SK-N-SH (cell line): ENCODE measurements at regions not wholly inside any gene's neighbourhood (a gene's known extent, or its start where the extent isn't known, plus 50 kb on each side); places are given as distances from the start of the nearest gene placed in this dataset.

Experiments used
- CTCF ChIP-seq: fragments of 200-600 bp; sonication (generic); IDR thresholded peaks from 2 replicates; pipeline ENCODE4 v1.6.1; 2017; ENCODE audit warnings: antibody characterized with exemption, mild to moderate bottlenecking, moderate library complexity
- EZH2phosphoT487 ChIP-seq: fragments of 200-600 bp; sonication (generic); IDR thresholded peaks from 2 replicates; pipeline ENCODE4 v1.6.1; 2017; ENCODE audit warnings: low read depth, mixed run types, mild to moderate bottlenecking, antibody characterized with exemption, moderate library complexity, borderline replicate concordance
- SIN3A ChIP-seq: IDR thresholded peaks from 2 replicates; pipeline ENCODE4 v1.6.1; 2012; ENCODE audit warnings: low read depth, mild to moderate bottlenecking, low read length, moderate library complexity, borderline replicate concordance
- TF ChIP-seq, protein P1 (sequence below): IDR thresholded peaks from 2 replicates; pipeline ENCODE4; 2012
- TF ChIP-seq, protein P2 (sequence below): IDR thresholded peaks from 2 replicates; pipeline ENCODE4 v1.4.0; 2012; ENCODE audit warnings: low read depth
- TF ChIP-seq, protein P3 (sequence below): fragments of 150-350 bp; IDR thresholded peaks from 2 replicates; pipeline ENCODE4 v1.6.1; 2017; ENCODE audit warnings: antibody characterized with exemption, low read length, low read depth, borderline replicate concordance

GRCh38 chr5:143569213-143569701, 165.8 kb upstream of the NR3C1 start:
- TF ChIP-seq EZH2phosphoT487 (no peak), CTCF (no peak), SIN3A (no peak)
- TF ChIP-seq, protein P1, sequence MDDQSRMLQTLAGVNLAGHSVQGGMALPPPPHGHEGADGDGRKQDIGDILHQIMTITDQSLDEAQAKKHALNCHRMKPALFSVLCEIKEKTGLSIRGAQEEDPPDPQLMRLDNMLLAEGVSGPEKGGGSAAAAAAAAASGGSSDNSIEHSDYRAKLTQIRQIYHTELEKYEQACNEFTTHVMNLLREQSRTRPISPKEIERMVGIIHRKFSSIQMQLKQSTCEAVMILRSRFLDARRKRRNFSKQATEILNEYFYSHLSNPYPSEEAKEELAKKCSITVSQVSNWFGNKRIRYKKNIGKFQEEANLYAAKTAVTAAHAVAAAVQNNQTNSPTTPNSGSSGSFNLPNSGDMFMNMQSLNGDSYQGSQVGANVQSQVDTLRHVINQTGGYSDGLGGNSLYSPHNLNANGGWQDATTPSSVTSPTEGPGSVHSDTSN = no peak
- TF ChIP-seq, protein P2, sequence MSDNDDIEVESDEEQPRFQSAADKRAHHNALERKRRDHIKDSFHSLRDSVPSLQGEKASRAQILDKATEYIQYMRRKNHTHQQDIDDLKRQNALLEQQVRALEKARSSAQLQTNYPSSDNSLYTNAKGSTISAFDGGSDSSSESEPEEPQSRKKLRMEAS = no peak
- TF ChIP-seq, protein P3, sequence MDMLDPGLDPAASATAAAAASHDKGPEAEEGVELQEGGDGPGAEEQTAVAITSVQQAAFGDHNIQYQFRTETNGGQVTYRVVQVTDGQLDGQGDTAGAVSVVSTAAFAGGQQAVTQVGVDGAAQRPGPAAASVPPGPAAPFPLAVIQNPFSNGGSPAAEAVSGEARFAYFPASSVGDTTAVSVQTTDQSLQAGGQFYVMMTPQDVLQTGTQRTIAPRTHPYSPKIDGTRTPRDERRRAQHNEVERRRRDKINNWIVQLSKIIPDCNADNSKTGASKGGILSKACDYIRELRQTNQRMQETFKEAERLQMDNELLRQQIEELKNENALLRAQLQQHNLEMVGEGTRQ = no peak
